ENCODE measurements at regions not wholly inside any gene's neighbourhood (a gene's known extent, or its start where the extent isn't known, plus 50 kb on each side); places are given as distances from the start of the nearest gene placed in this dataset.

- no peak for TF ChIP-seq CHD7 (IDR thresholded peaks at IDR 0.05; ENCODE audit: insufficient replicate concordance, low read length)
- TF ChIP-seq NANOG (IDR thresholded peaks at IDR 0.05; ENCODE audit: insufficient read depth, low read depth, low read length, poor library complexity, severe bottlenecking): no peak
Observed at GRCh38 chr18:6476190-6476589, 61.5 kb upstream of the L3MBTL4 start (continued).
